B cell (primary cell): ENCODE measurements at regions not wholly inside any gene's neighbourhood (a gene's known extent, or its start where the extent isn't known, plus 50 kb on each side); places are given as distances from the start of the nearest gene placed in this dataset.

ENCODE experiments used
- ATAC-seq: fragments of 200-7000 bp; cut with Tn5 transposase; one replicate; pipeline ENCODE4 v1.10.0; 2021; ENCODE audit warnings: low read depth, mild to moderate bottlenecking, moderate number of reproducible peaks, moderate library complexity
- CTCF ChIA-PET: fragments of 350-600 bp; sonication (Branson Sonifier 250); formaldehyde crosslinking; loops from one replicate; lab custom pipeline; 2021; ENCODE audit warnings: antibody characterized with exemption, inconsistent platforms; lab: Charles Lee
- POLR2A ChIA-PET: fragments of 350-600 bp; sonication (Branson Sonifier 250); formaldehyde crosslinking; loops from one replicate; lab custom pipeline; 2021; ENCODE audit warnings: antibody characterized with exemption; lab: Charles Lee
- DNase-seq: peaks from one replicate; pipeline ENCODE4 v3.0.0; 2013
- H2AFZ ChIP-seq: 2 replicates; pipeline ENCODE4 v1.6.1; 2012; ENCODE audit warnings: mild to moderate bottlenecking, low read depth, low read length; ENCODE audit not compliant: insufficient read depth, poor library complexity, severe bottlenecking
- H3K27ac ChIP-seq, 2 donors: 1 replicate in 1 of 2; 2 replicates in 1 of 2; pipeline ENCODE4 v1.5.1; 2012 to 2013; ENCODE audit warnings: low read length in 2 of 2, mild to moderate bottlenecking in 2 of 2, moderate library complexity in 1 of 2
- H3K27me3 ChIP-seq, 4 experiments: fragments of 200-600 bp in 1 of 4; sonication (generic) in 1 of 4; replicated peaks in 1 of 4; 1 replicate in 2 of 4; 2 replicates in 2 of 4; pipeline versions ENCODE4 v1.6.1 to v1.7.0; 2013 to 2016; ENCODE audit warnings: low read length in 3 of 4, mild to moderate bottlenecking in 2 of 4, mixed read lengths in 1 of 4, moderate library complexity in 1 of 4; ENCODE audit not compliant: insufficient read depth in 4 of 4, control insufficient read depth in 3 of 4; ENCODE audit errors: control extremely low read depth in 1 of 4
- H3K36me3 ChIP-seq, 2 experiments: replicated peaks in 1 of 2; 1 replicate in 1 of 2; 2 replicates in 1 of 2; pipeline versions ENCODE4 v1.6.1 to v1.7.1; 2013; ENCODE audit warnings: low read length in 1 of 2; ENCODE audit not compliant: insufficient read depth in 2 of 2, control insufficient read depth in 1 of 2; ENCODE audit errors: control extremely low read depth in 1 of 2, extremely low read depth in 1 of 2
- H3K4me1 ChIP-seq, 2 donors: fragments of 200-600 bp in 1 of 2; sonication (generic) in 1 of 2; 1 replicate in 1 of 2; 2 replicates in 1 of 2; pipeline versions ENCODE4 v1.5.1 to v1.6.1; 2013 to 2017; ENCODE audit warnings: low read length in 2 of 2; ENCODE audit not compliant: control insufficient read depth in 2 of 2, insufficient read depth in 2 of 2
- H3K4me2 ChIP-seq: replicated peaks from 2 replicates; pipeline ENCODE3; 2012; ENCODE audit warnings: mild to moderate bottlenecking, low read depth, low read length; ENCODE audit not compliant: poor library complexity, severe bottlenecking
- H3K4me3 ChIP-seq, 5 experiments: fragments of 200-600 bp in 1 of 5; sonication (generic) in 1 of 5; 1 replicate in 3 of 5; 2 replicates in 2 of 5; pipeline versions ENCODE4 v1.5.1 to v1.7.0; 2011 to 2016; ENCODE audit warnings: low read length in 4 of 5, mild to moderate bottlenecking in 4 of 5, low read depth in 2 of 5, control low read depth in 1 of 5, moderate library complexity in 1 of 5; ENCODE audit not compliant: insufficient read depth in 1 of 5; ENCODE audit errors: control extremely low read depth in 1 of 5, extremely low read depth in 1 of 5
- H3K79me2 ChIP-seq: fragments of 200-600 bp; sonication (generic); one replicate; pipeline ENCODE4 v1.6.0; 2016; ENCODE audit warnings: low read length; ENCODE audit not compliant: control insufficient read depth, insufficient read depth
- H3K9ac ChIP-seq: fragments of 200-600 bp; sonication (generic); 2 replicates; pipeline ENCODE4 v1.6.1; 2017; ENCODE audit warnings: mild to moderate bottlenecking, low read length, moderate library complexity
- H3K9me3 ChIP-seq, 3 donors: one replicate each; pipeline versions ENCODE4 v1.6.1 to v1.7.1; 2013; ENCODE audit warnings: low read length in 2 of 3; ENCODE audit not compliant: control insufficient read depth in 2 of 3, insufficient read depth in 1 of 3; ENCODE audit errors: control extremely low read depth in 1 of 3
- H4K20me1 ChIP-seq: 2 replicates; pipeline ENCODE4 v1.6.0; 2012; ENCODE audit warnings: mild to moderate bottlenecking, low read length; ENCODE audit not compliant: insufficient read depth, control insufficient read depth, poor library complexity, severe bottlenecking
- H3K27ac Mint-ChIP-seq: one replicate; pipeline ENCODE4 v1.8.0; 2021; ENCODE audit warnings: mixed read lengths
- H3K27me3 Mint-ChIP-seq: one replicate; pipeline ENCODE4 v1.8.0; 2021; ENCODE audit warnings: mixed read lengths
- H3K4me1 Mint-ChIP-seq: one replicate; pipeline ENCODE4 v1.8.0; 2021; ENCODE audit warnings: mixed read lengths
- H3K4me3 Mint-ChIP-seq: one replicate; pipeline ENCODE4 v1.8.0; 2021; ENCODE audit warnings: mixed read lengths
- H3K9me3 Mint-ChIP-seq: one replicate; pipeline ENCODE4 v1.8.0; 2022; ENCODE audit warnings: mixed read lengths; ENCODE audit not compliant: insufficient read depth
- CTCF ChIP-seq: fragments of 200-600 bp; IDR thresholded peaks from one replicate; pipeline ENCODE4 v1.8.0; 2022; ENCODE audit warnings: antibody characterized with exemption, mild to moderate bottlenecking
- EZH2 ChIP-seq: IDR thresholded peaks from 2 replicates; pipeline ENCODE4 v1.6.1; 2012; ENCODE audit warnings: borderline replicate concordance, low read depth, mild to moderate bottlenecking, moderate library complexity, low read length; ENCODE audit not compliant: insufficient read depth, poor library complexity, severe bottlenecking
- WGBS: methylation state at CpG from one replicate; pipeline ENCODE4 v1.1.5; 2013; ENCODE audit warnings: missing lambda C conversion rate; ENCODE audit not compliant: insufficient coverage; 5-methylcytosine and 5-hydroxymethylcytosine counted together
- intact Hi-C: fragments of 100-400 bp; cut with micrococcal nuclease; formaldehyde crosslinking; loops from one replicate; pipeline ENCODE4 v1.10.0; 2022

- Histone ChIP-seq H3K4me2 (no peak overlapping the region), H3K4me1 (no peaks in the 10 kb centered on the region), H2AFZ (no peak overlapping the region), H3K27me3 (no peaks in the 10 kb centered on the region), H3K36me3 (no peaks in the 10 kb centered on the region), H3K4me3 (no peak overlapping the region), H3K9ac (no peak overlapping the region), H3K27ac (no peak overlapping the region), H3K9me3 (peaks cover 0 to 8% (median 0%) of the 10 kb centered on the region in 3 donors), H3K79me2 (no peaks in the 10 kb centered on the region), H4K20me1 (no peaks in the 10 kb centered on the region)
- Mint-ChIP-seq H3K4me3 (no peak overlapping the region), H3K9me3 (peaks cover 3% of the 10 kb centered on the region), H3K27ac (no peak overlapping the region), H3K27me3 (no peaks in the 10 kb centered on the region), H3K4me1 (no peaks in the 10 kb centered on the region)
- ChIA-PET CTCF (no interaction called here), POLR2A (no interaction called here)
- no peak for ATAC-seq
- TF ChIP-seq CTCF: no peak
- no peak for TF ChIP-seq EZH2
- intact Hi-C loops: no loop called here
- no peak for DNase-seq
Measured at GRCh38 chr7:84258628-84259027, 64.0 kb upstream of the SEMA3A start.

- no peaks in the 10 kb centered on the region for H3K4me1 ChIP-seq
- H2AFZ ChIP-seq: no peak overlapping the region
- Mint-ChIP-seq H3K4me1 (no peaks in the 10 kb centered on the region), H3K9me3 (peaks cover 3% of the 10 kb centered on the region), H3K27ac (no peak overlapping the region), H3K4me3 (no peak overlapping the region), H3K27me3 (no peaks in the 10 kb centered on the region)
- H4K20me1 ChIP-seq: no peaks in the 10 kb centered on the region
- intact Hi-C loops: no loop called here
- H3K9me3 ChIP-seq: peaks cover 0 to 8% (median 0%) of the 10 kb centered on the region in 3 donors
- H3K36me3 ChIP-seq: no peaks in the 10 kb centered on the region
- TF ChIP-seq CTCF: no peak
- TF ChIP-seq EZH2: no peak
- ChIA-PET CTCF (no interaction called here), POLR2A (no interaction called here)
- no peaks in the 10 kb centered on the region for H3K27me3 ChIP-seq
- no peak overlapping the region for H3K27ac ChIP-seq
- DNase-seq (no peak), ATAC-seq (no peak)
- no CpG with 5 or more reads among the region's 2 CpGs for WGBS
- no peak overlapping the region for H3K9ac ChIP-seq
- no peak overlapping the region for H3K4me3 ChIP-seq
- no peak overlapping the region for H3K4me2 ChIP-seq
- H3K79me2 ChIP-seq: no peaks in the 10 kb centered on the region
Measured at GRCh38 chr7:84256571-84256971, 62.0 kb upstream of the SEMA3A start.
